ENCODE measurements at regions not wholly inside any gene's neighbourhood (a gene's known extent, or its start where the extent isn't known, plus 50 kb on each side); places are given as distances from the start of the nearest gene placed in this dataset.

DNA sequence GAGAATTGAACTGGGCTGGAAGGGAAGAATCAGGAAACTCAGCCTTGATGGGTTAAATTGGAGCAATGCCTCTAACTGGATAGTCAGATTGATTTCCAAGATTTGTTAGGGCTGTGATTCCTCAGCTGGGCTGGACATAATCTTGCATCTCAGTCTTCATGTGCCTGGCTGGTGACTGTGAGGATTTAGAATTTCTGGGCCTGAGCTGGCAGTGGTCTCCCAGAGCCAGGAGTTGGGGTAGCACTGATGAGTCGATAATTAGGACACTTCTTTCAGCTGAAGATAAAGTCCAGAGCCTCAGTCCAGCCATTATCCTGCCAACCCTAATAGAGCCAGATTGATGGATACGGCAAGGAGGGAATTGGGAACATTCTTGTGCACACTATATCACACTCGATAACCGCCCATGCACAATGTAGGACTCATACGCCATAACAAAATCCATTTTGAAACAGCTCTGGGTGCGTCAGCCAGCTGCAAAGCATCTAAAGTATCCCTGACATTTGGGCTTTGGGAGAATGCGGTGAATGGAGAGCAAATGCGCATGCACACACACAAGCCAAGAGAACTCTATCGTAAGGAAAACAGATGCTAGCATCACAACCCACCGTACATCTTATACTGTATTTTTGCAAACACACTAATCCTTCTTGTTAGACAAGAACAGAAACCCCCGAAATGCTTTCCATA lies 405.1 kb upstream of the KLF4 start:
- H4K20me1 ChIP-seq (ENCODE audit: insufficient read depth, low read length): no peaks in the 10 kb centered on the region
- no peaks in the 10 kb centered on the region for H3K9me3 ChIP-seq (ENCODE audit: low read length)
- TF ChIP-seq ZNF24 (IDR thresholded peaks at IDR 0.05) (no peak), ZNF20 (CRISPR knock-in tag; IDR thresholded peaks at IDR 0.05) (no peak), MED8 (CRISPR knock-in tag; IDR thresholded peaks at IDR 0.05; ENCODE audit: insufficient replicate concordance) (no peak), PRDM10 (CRISPR knock-in tag; IDR thresholded peaks at IDR 0.05; ENCODE audit: low read depth) (no peak), ZNF710 (CRISPR knock-in tag; IDR thresholded peaks at IDR 0.05; ENCODE audit: borderline replicate concordance) (no peak), NCOA5 (CRISPR knock-in tag; IDR thresholded peaks at IDR 0.05) (no peak), ZNF296 (CRISPR knock-in tag; conservative IDR thresholded peaks at IDR 0.05) (no peak), ZNF432 (CRISPR knock-in tag; IDR thresholded peaks at IDR 0.05; ENCODE audit: borderline replicate concordance) (no peak), THAP7 (CRISPR knock-in tag; IDR thresholded peaks at IDR 0.05) (no peak)
- no peaks in the 10 kb centered on the region for H3K36me3 ChIP-seq (replicated peaks in 1 of 2; ENCODE audit: control insufficient read depth in 1 of 2, insufficient read depth in 2 of 2, low read length in 2 of 2)
- no peaks in the 10 kb centered on the region for H3K4me1 ChIP-seq (ENCODE audit: insufficient read depth, low read length)
- FAIRE-seq (no peak), ATAC-seq (no peak), DNase-seq (ENCODE audit: low spot score) (no peak)
- no peak overlapping the region for H3K4me3 ChIP-seq (replicated peaks in 1 of 3; ENCODE audit: insufficient read depth in 1 of 3, low read depth in 2 of 3, low read length in 3 of 3)
- no peak overlapping the region for H3K27ac ChIP-seq (ENCODE audit: extremely low read length, insufficient read depth, low read length)
- no peak overlapping the region for H3K9ac ChIP-seq (ENCODE audit: insufficient read depth, low read depth, low read length)
- ChIA-PET POLR2A (no interaction called here), CTCF (ENCODE audit: low intra/inter-chr PET ratio, low total read pairs) (no interaction called here)
- 47% methylated on average over 11 of the region's 11 CpGs for WGBS (ENCODE audit: low lambda C conversion rate)
- no peaks in the 10 kb centered on the region for H3K27me3 ChIP-seq (ENCODE audit: control insufficient read depth in 1 of 2, insufficient read depth in 2 of 2, low read length in 2 of 2)
- intact Hi-C loops (cut with micrococcal nuclease; ENCODE audit: unreplicated experiment) (no loop called here), in situ Hi-C loops (cut with HindIII; ENCODE audit: extremely low pct_ligation_motif_present, low pct_unique_long_range_greater_than_20kb) (no loop called here)
- no peaks in the 10 kb centered on the region for H3K79me2 ChIP-seq (ENCODE audit: insufficient read depth, low read length)
- H3K4me2 ChIP-seq (ENCODE audit: low read depth, low read length): no peak overlapping the region
- no TSS peak for BruUV-seq (replicated peaks)
- no peak overlapping the region for H2AFZ ChIP-seq (ENCODE audit: low read length)

All from HepG2 (cell line).